ENCODE measurements at regions not wholly inside any gene's neighbourhood (a gene's known extent, or its start where the extent isn't known, plus 50 kb on each side); places are given as distances from the start of the nearest gene placed in this dataset.

DNA sequence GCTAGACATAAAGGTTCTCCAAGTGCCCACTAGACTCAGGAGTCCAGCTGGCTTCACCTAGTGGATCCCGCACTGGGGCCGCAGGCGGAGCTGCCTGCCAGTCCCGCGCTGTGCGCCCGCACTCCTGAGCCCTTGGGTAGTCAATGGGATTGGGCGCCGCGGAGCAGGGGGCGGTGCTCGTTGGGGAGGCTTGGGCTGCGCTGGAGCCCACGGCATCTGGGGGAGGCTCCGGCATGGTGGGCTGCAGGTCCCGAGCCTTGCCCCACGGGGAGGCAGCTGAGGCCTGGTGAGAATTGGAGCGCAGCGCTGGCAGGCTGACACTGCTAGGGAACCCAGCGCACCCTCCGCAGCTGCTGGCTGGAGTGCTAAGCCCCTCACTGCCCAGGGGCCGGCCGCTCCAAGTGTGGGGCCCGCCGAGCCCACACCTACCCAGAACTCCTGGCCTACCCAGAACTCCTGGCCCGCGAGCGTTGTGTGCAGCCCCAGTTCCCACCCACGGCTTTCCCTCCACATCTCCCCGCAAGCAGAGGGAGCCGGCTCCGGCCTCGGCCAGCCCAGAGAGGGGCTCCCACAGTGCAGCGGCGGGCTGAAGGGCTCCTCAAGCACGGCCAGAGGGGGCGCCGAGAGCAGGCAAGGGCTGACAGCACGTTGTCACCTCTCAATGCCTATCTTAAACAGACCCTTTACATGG, 260.7 kb upstream of the DMRT1 start:
- TF ChIP-seq RAD21 (IDR thresholded peaks at IDR 0.05; ENCODE audit: insufficient read depth, low read depth, low read length) (no peak), ASH2L (IDR thresholded peaks at IDR 0.05; ENCODE audit: borderline replicate concordance, low read depth) (no peak), POLR2A (IDR thresholded peaks at IDR 0.05; ENCODE audit: low read depth, low read length) (no peak), E4F1 (IDR thresholded peaks at IDR 0.05; ENCODE audit: borderline replicate concordance, partially characterized antibody) (no peak)
- TF ChIP-seq, protein P1, sequence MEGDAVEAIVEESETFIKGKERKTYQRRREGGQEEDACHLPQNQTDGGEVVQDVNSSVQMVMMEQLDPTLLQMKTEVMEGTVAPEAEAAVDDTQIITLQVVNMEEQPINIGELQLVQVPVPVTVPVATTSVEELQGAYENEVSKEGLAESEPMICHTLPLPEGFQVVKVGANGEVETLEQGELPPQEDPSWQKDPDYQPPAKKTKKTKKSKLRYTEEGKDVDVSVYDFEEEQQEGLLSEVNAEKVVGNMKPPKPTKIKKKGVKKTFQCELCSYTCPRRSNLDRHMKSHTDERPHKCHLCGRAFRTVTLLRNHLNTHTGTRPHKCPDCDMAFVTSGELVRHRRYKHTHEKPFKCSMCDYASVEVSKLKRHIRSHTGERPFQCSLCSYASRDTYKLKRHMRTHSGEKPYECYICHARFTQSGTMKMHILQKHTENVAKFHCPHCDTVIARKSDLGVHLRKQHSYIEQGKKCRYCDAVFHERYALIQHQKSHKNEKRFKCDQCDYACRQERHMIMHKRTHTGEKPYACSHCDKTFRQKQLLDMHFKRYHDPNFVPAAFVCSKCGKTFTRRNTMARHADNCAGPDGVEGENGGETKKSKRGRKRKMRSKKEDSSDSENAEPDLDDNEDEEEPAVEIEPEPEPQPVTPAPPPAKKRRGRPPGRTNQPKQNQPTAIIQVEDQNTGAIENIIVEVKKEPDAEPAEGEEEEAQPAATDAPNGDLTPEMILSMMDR (IDR thresholded peaks at IDR 0.05 in 2 of 3, conservative IDR thresholded peaks at IDR 0.05 in 1 of 3; ENCODE audit: control insufficient read depth in 2 of 3, extremely low read depth in 1 of 3, insufficient read depth in 1 of 3, low read depth in 3 of 3, low read length in 3 of 3), result no peak

All from GM12878 (cell line).